Uterus (tissue), 2 donors: ENCODE measurements at regions not wholly inside any gene's neighbourhood (a gene's known extent, or its start where the extent isn't known, plus 50 kb on each side); places are given as distances from the start of the nearest gene placed in this dataset.

ENCODE experiments used
- CTCF ChIP-seq, 4 experiments: fragments of 200-600 bp in 2 of 4; fragments of 450-650 bp in 2 of 4; sonication (generic) in 2 of 4; IDR thresholded peaks; one replicate each; pipeline ENCODE4 v1.5.1; 2016 to 2019; ENCODE audit warnings: antibody characterized with exemption in 4 of 4, mild to moderate bottlenecking in 2 of 4, moderate library complexity in 1 of 4
- POLR2A ChIP-seq, 2 donors: fragments of 450-650 bp; IDR thresholded peaks; one replicate each; pipeline ENCODE4 v1.6.1; 2016; ENCODE audit warnings: antibody characterized with exemption in 2 of 2, mild to moderate bottlenecking in 1 of 2, moderate library complexity in 1 of 2

GRCh38 chr1:5551274-5551975 lies 440.8 kb downstream of the NPHP4 start:
- TF ChIP-seq CTCF (IDR thresholded peaks at IDR 0.05): no peak
- TF ChIP-seq POLR2A (IDR thresholded peaks at IDR 0.05): no peak
